ENCODE measurements at regions not wholly inside any gene's neighbourhood (a gene's known extent, or its start where the extent isn't known, plus 50 kb on each side); places are given as distances from the start of the nearest gene placed in this dataset.

DNA sequence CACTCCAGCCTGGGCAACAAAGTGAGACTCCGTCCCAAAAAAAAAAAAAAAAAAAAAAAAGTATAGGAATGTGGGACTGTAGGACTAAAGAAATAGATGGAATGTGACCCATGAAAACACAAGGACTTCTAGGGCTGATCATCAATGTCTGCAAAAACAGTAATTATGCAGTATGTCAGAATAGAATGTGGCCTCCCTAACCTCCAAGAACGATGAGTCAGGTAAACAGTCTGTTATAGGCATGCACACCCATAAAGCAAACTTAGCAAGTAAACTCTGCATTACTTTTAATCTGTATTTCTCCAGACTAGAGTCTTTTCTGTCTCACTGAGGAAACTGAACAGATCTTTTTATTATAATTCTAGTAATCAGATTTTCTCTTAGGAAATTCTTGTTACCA is 233.4 kb downstream of the HNRNPD start:
- TF ChIP-seq, protein P1, sequence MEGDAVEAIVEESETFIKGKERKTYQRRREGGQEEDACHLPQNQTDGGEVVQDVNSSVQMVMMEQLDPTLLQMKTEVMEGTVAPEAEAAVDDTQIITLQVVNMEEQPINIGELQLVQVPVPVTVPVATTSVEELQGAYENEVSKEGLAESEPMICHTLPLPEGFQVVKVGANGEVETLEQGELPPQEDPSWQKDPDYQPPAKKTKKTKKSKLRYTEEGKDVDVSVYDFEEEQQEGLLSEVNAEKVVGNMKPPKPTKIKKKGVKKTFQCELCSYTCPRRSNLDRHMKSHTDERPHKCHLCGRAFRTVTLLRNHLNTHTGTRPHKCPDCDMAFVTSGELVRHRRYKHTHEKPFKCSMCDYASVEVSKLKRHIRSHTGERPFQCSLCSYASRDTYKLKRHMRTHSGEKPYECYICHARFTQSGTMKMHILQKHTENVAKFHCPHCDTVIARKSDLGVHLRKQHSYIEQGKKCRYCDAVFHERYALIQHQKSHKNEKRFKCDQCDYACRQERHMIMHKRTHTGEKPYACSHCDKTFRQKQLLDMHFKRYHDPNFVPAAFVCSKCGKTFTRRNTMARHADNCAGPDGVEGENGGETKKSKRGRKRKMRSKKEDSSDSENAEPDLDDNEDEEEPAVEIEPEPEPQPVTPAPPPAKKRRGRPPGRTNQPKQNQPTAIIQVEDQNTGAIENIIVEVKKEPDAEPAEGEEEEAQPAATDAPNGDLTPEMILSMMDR (IDR thresholded peaks at IDR 0.05) = no peak
- TF ChIP-seq POLR2A (IDR thresholded peaks at IDR 0.05) = no peak
